Left lung (tissue), 4 donors: ENCODE measurements at regions not wholly inside any gene's neighbourhood (a gene's known extent, or its start where the extent isn't known, plus 50 kb on each side); places are given as distances from the start of the nearest gene placed in this dataset.
"Not testable (repeated sequence)": the region's sequence is repeated elsewhere in the genome, so short reads cannot be mapped to it uniquely, and the experiment has no call there.

Experiments
- ATAC-seq: fragments of 200-7000 bp; cut with Tn5 transposase; one replicate; pipeline ENCODE4 v1.9.1; 2020; ENCODE audit warnings: moderate library complexity
- DNase-seq, 4 donors: peaks; one replicate each; pipeline ENCODE4 v3.0.0-alpha.2; 2013 to 2020
- H3K27ac ChIP-seq, 2 donors: fragments of 200-600 bp; sonication (generic) in 1 of 2; one replicate each; pipeline versions ENCODE4 v1.5.0 to v1.8.0; 2020 to 2021
- H3K27me3 ChIP-seq, 2 donors: fragments of 200-600 bp; sonication (generic) in 1 of 2; one replicate each; pipeline versions ENCODE4 v1.5.0 to v1.8.0; 2020 to 2021
- H3K36me3 ChIP-seq, 2 donors: fragments of 200-600 bp; sonication (generic) in 1 of 2; one replicate each; pipeline versions ENCODE4 v1.5.0 to v1.8.0; 2020 to 2021
- H3K4me1 ChIP-seq, 2 donors: fragments of 200-600 bp; one replicate each; pipeline ENCODE4 v1.8.0; 2021
- H3K4me3 ChIP-seq, 2 donors: fragments of 200-600 bp; sonication (generic) in 1 of 2; one replicate each; pipeline versions ENCODE4 v1.5.0 to v1.8.0; 2020 to 2021; ENCODE audit warnings: mild to moderate bottlenecking in 1 of 2
- H3K9me3 ChIP-seq, 2 donors: fragments of 200-600 bp; sonication (generic) in 1 of 2; one replicate each; pipeline versions ENCODE4 v1.5.0 to v1.8.0; 2020 to 2021
- CTCF ChIP-seq, 2 donors: fragments of 200-600 bp; sonication (generic) in 1 of 2; IDR thresholded peaks; one replicate each; pipeline versions ENCODE4 v1.5.0 to v1.8.0; 2021; ENCODE audit warnings: antibody characterized with exemption in 2 of 2
- intact Hi-C, 2 donors: fragments of 100-400 bp; cut with DNase I; formaldehyde crosslinking; loops; one replicate each; pipeline versions ENCODE4 v1.11.2 to v1.14.2; 2022
- donor health status: DM: no; HTN: yes; CAD: no.
- donor health status: DM: no; HTN: no; CAD: no.

GRCh38 chr12:129994634-129995033 lies 90.8 kb upstream of the TMEM132D start:
- no peak overlapping the region for H3K27ac ChIP-seq
- no peak for DNase-seq
- TF ChIP-seq CTCF (IDR thresholded peaks at IDR 0.05) = no peak
- H3K9me3 ChIP-seq = no peaks in the 10 kb centered on the region
- no peak overlapping the region for H3K4me3 ChIP-seq
- intact Hi-C loops = no loop called here
- no peak for ATAC-seq
- peaks cover 0 to 10% of the 10 kb centered on the region in 2 donors for H3K27me3 ChIP-seq
- no peaks in the 10 kb centered on the region for H3K4me1 ChIP-seq
- H3K36me3 ChIP-seq = no peaks in the 10 kb centered on the region

GRCh38 chr12:129997239-129997638 lies 93.4 kb upstream of the TMEM132D start:
- no peaks in the 10 kb centered on the region for H3K9me3 ChIP-seq
- no peak for DNase-seq
- no peaks in the 10 kb centered on the region for H3K4me1 ChIP-seq
- no peak for ATAC-seq
- H3K36me3 ChIP-seq = no peaks in the 10 kb centered on the region
- peaks cover 0 to 10% of the 10 kb centered on the region in 2 donors for H3K27me3 ChIP-seq
- H3K27ac ChIP-seq = no peak overlapping the region
- no peak overlapping the region for H3K4me3 ChIP-seq
- intact Hi-C loops = no loop called here
- no peak for TF ChIP-seq CTCF (IDR thresholded peaks at IDR 0.05)

- H3K4me1 ChIP-seq, intact Hi-C loops, H3K36me3 ChIP-seq, DNase-seq, H3K4me3 ChIP-seq, H3K27ac ChIP-seq, ATAC-seq, H3K9me3 ChIP-seq: not testable (repeated sequence)
- peaks cover 0 to 20% of the 10 kb centered on the region in 2 donors for H3K27me3 ChIP-seq
Measured at GRCh38 chr12:130004310-130004877, 100.6 kb upstream of the TMEM132D start.

- Histone ChIP-seq H3K27ac (no peak overlapping the region), H3K36me3 (no peaks in the 10 kb centered on the region), H3K27me3 (peaks cover 0 to 48% of the 10 kb centered on the region in 2 donors), H3K4me1 (no peaks in the 10 kb centered on the region), H3K9me3 (no peaks in the 10 kb centered on the region), H3K4me3 (no peak overlapping the region)
- TF ChIP-seq CTCF (IDR thresholded peaks at IDR 0.05) = no peak
- DNase-seq (no peak), ATAC-seq (no peak)
- intact Hi-C loops = no loop called here
Measured at GRCh38 chr12:130007771-130008170, 103.9 kb upstream of the TMEM132D start.

GRCh38 chr12:130008241-130008640 lies 104.4 kb upstream of the TMEM132D start:
- DNase-seq (no peak), ATAC-seq (no peak)
- Histone ChIP-seq H3K4me3 (no peak overlapping the region), H3K27me3 (peaks cover 0 to 53% of the 10 kb centered on the region in 2 donors), H3K9me3 (no peaks in the 10 kb centered on the region), H3K36me3 (no peaks in the 10 kb centered on the region), H3K4me1 (no peaks in the 10 kb centered on the region), H3K27ac (no peak overlapping the region)
- intact Hi-C loops = no loop called here
- TF ChIP-seq CTCF (IDR thresholded peaks at IDR 0.05) = no peak

- DNase-seq = no peak
- Histone ChIP-seq H3K36me3 (no peaks in the 10 kb centered on the region), H3K4me1 (no peaks in the 10 kb centered on the region), H3K27me3 (peaks cover 0 to 70% of the 10 kb centered on the region in 2 donors), H3K9me3 (no peaks in the 10 kb centered on the region), H3K27ac (no peak overlapping the region), H3K4me3 (no peak overlapping the region)
- intact Hi-C loops = no loop called here
- TF ChIP-seq CTCF (IDR thresholded peaks at IDR 0.05) = no peak
- ATAC-seq = no peak
Measured at GRCh38 chr12:130009961-130010360, 106.1 kb upstream of the TMEM132D start.
